HepG2 (cell line): ENCODE measurements at regions not wholly inside any gene's neighbourhood (a gene's known extent, or its start where the extent isn't known, plus 50 kb on each side); places are given as distances from the start of the nearest gene placed in this dataset.

Experiments
- ATAC-seq: fragments of 200-7000 bp; cut with Tn5 transposase; 3 replicates; pipeline ENCODE4 v1.9.1; 2020; ENCODE audit warnings: mild to moderate bottlenecking, moderate library complexity
- BruUV-seq: library from RNA; stranded (reverse); fragments of 400-500 nt; replicated peaks from 2 replicates; lab custom pipeline; 2021; lab: Mats Ljungman, UMichigan
- CTCF ChIA-PET: fragments of 300-600 bp; formaldehyde crosslinking; extraction: SDS; loops from one replicate; lab custom pipeline; 2021; ENCODE audit warnings: low total read pairs, inconsistent platforms, low intra/inter-chr PET ratio; lab: Yijun Ruan, JAX
- POLR2A ChIA-PET: fragments of 350-600 bp; sonication (Branson Sonifier 250); formaldehyde crosslinking; loops from one replicate; lab custom pipeline; 2020; ENCODE audit warnings: antibody characterized with exemption, inconsistent platforms; lab: Yijun Ruan, JAX
- DNase-seq: peaks from one replicate; pipeline ENCODE4 v3.0.0-alpha.2; 2015; ENCODE audit warnings: low spot score
- FAIRE-seq: peaks from 3 replicates; lab custom pipeline; 2011; peaks lifted over from hg19 to GRCh38; lab: Jason Lieb, UNC
- H2AFZ ChIP-seq: one replicate; pipeline ENCODE4 v1.6.1; 2011; ENCODE audit warnings: low read length, inconsistent platforms
- H3K27ac ChIP-seq: fragments of 300-600 bp; 3 replicates; pipeline ENCODE4 v1.8.0; 2011; ENCODE audit warnings: mixed run types, mild to moderate bottlenecking, mixed read lengths, low read length, inconsistent platforms; ENCODE audit not compliant: insufficient read depth; ENCODE audit errors: extremely low read length
- H3K27me3 ChIP-seq, 2 experiments: fragments of 200-600 bp in 1 of 2; 2 replicates in 1 of 2; 3 replicates in 1 of 2; pipeline versions ENCODE4 v1.6.0 to v1.8.0; 2011; ENCODE audit warnings: low read length in 2 of 2, mild to moderate bottlenecking in 2 of 2, moderate library complexity in 2 of 2, inconsistent platforms in 1 of 2; ENCODE audit not compliant: insufficient read depth in 2 of 2, control insufficient read depth in 1 of 2
- H3K36me3 ChIP-seq, 2 experiments: fragments of 200-600 bp in 1 of 2; replicated peaks in 1 of 2; 2 replicates in 1 of 2; 3 replicates in 1 of 2; pipeline versions ENCODE4 v1.5.1 to v1.8.0; 2011; ENCODE audit warnings: low read length in 2 of 2, inconsistent platforms in 1 of 2; ENCODE audit not compliant: insufficient read depth in 2 of 2, control insufficient read depth in 1 of 2
- H3K4me1 ChIP-seq: 2 replicates; pipeline ENCODE4 v1.5.1; 2012; ENCODE audit warnings: low read length, inconsistent platforms; ENCODE audit not compliant: insufficient read depth
- H3K4me2 ChIP-seq: 2 replicates; pipeline ENCODE4 v1.6.0; 2011; ENCODE audit warnings: low read depth, low read length, inconsistent platforms
- H3K4me3 ChIP-seq, 3 experiments: fragments of 200-600 bp in 1 of 3; sonication (generic), shearing (Covaris generic) in 1 of 3; replicated peaks in 1 of 3; 2 replicates each; pipeline ENCODE4 v1.5.1; 2011 to 2016; ENCODE audit warnings: low read length in 3 of 3, inconsistent platforms in 2 of 3, low read depth in 2 of 3, mild to moderate bottlenecking in 2 of 3, control low read depth in 1 of 3, mixed read lengths in 1 of 3; ENCODE audit not compliant: insufficient read depth in 1 of 3
- H3K79me2 ChIP-seq: one replicate; pipeline ENCODE4 v1.6.1; 2011; ENCODE audit warnings: low read length, inconsistent platforms; ENCODE audit not compliant: insufficient read depth
- H3K9ac ChIP-seq: 2 replicates; pipeline ENCODE4 v1.6.0; 2011; ENCODE audit warnings: mild to moderate bottlenecking, low read depth, low read length, inconsistent platforms; ENCODE audit not compliant: insufficient read depth
- H3K9me3 ChIP-seq: 2 replicates; pipeline ENCODE4 v1.5.1; 2012; ENCODE audit warnings: mild to moderate bottlenecking, low read length
- H4K20me1 ChIP-seq: 2 replicates; pipeline ENCODE4 v1.6.0; 2011; ENCODE audit warnings: inconsistent platforms, mild to moderate bottlenecking, low read length, moderate library complexity; ENCODE audit not compliant: insufficient read depth
- FOSL1 ChIP-seq: sonication (generic); formaldehyde crosslinking; IDR thresholded peaks from 2 replicates; pipeline ENCODE4 v1.9.0; 2021; ENCODE audit warnings: missing genetic modification reagents, borderline replicate concordance
- MAFF ChIP-seq: IDR thresholded peaks from 2 replicates; pipeline ENCODE4 v1.6.1; 2011; ENCODE audit warnings: low read depth, low read length, improper control_type of control experiment
- MED8 ChIP-seq: sonication (generic); formaldehyde crosslinking; IDR thresholded peaks from 2 replicates; pipeline ENCODE4 v1.8.1; 2023; ENCODE audit warnings: mild to moderate bottlenecking, missing genetic modification reagents; ENCODE audit not compliant: insufficient replicate concordance
- PITX1 ChIP-seq: sonication (generic); formaldehyde crosslinking; IDR thresholded peaks from 2 replicates; pipeline ENCODE4 v1.5.1; 2020; ENCODE audit warnings: mild to moderate bottlenecking, missing genetic modification reagents
- PRDM15 ChIP-seq: sonication (generic); formaldehyde crosslinking; IDR thresholded peaks from 2 replicates; pipeline ENCODE4 v1.4.0; 2020; ENCODE audit warnings: missing genetic modification reagents
- ZBTB4 ChIP-seq: sonication (generic); formaldehyde crosslinking; IDR thresholded peaks from 2 replicates; pipeline ENCODE4 v1.4.0; 2020; ENCODE audit warnings: missing genetic modification reagents, mild to moderate bottlenecking, borderline replicate concordance
- ZNF331 ChIP-seq: sonication (generic); formaldehyde crosslinking; IDR thresholded peaks from 2 replicates; pipeline ENCODE4 v1.4.0; 2020; ENCODE audit warnings: missing genetic modification reagents
- ZSCAN12 ChIP-seq: sonication (generic); formaldehyde crosslinking; IDR thresholded peaks from 2 replicates; pipeline ENCODE4 v1.9.0; 2021; ENCODE audit warnings: mild to moderate bottlenecking, missing genetic modification reagents
- ZSCAN21 ChIP-seq: sonication (generic); formaldehyde crosslinking; IDR thresholded peaks from 2 replicates; pipeline ENCODE4 v1.8.0; 2022; ENCODE audit warnings: mild to moderate bottlenecking, missing genetic modification reagents, moderate library complexity, borderline replicate concordance
- ZXDC ChIP-seq: sonication (generic); formaldehyde crosslinking; IDR thresholded peaks from 2 replicates; pipeline ENCODE4 v1.5.0; 2020; ENCODE audit warnings: mild to moderate bottlenecking, missing genetic modification reagents
- WGBS: methylation state at CpG from one replicate; pipeline ENCODE4 v1.1.6; 2017; ENCODE audit warnings: low lambda C conversion rate; 5-methylcytosine and 5-hydroxymethylcytosine counted together
- in situ Hi-C: cut with HindIII; loops from 2 replicates; pipeline ENCODE4 v1.10.0; 2017; ENCODE audit warnings: low pct_unique_long_range_greater_than_20kb; ENCODE audit not compliant: extremely low pct_ligation_motif_present
- intact Hi-C: fragments of 100-400 bp; cut with micrococcal nuclease; formaldehyde crosslinking; loops from one replicate; pipeline ENCODE4 v1.10.0; 2022; ENCODE audit not compliant: unreplicated experiment
- TF ChIP-seq, protein P1 (sequence below): sonication (generic); formaldehyde crosslinking; IDR thresholded peaks from 2 replicates; pipeline ENCODE4 v1.4.0; 2020; ENCODE audit warnings: missing genetic modification reagents; ENCODE audit errors: not compliant biosample characterization
- TF ChIP-seq, protein P2 (sequence below): sonication (generic); formaldehyde crosslinking; IDR thresholded peaks from 2 replicates; pipeline ENCODE4 v1.4.0; 2020; ENCODE audit warnings: mild to moderate bottlenecking, missing genetic modification reagents

GRCh38 chr5:114053372-114053771 is 308.5 kb upstream of the KCNN2 start:
- POLR2A ChIA-PET = no interaction called here
- no peak overlapping the region for H2AFZ ChIP-seq
- TF ChIP-seq FOSL1 (CRISPR knock-in tag) (no peak), ZBTB4 (CRISPR knock-in tag) (no peak), ZSCAN21 (CRISPR knock-in tag) (no peak), PITX1 (CRISPR knock-in tag) (no peak), MAFF (no peak), MED8 (CRISPR knock-in tag) (no peak), PRDM15 (CRISPR knock-in tag) (no peak), ZSCAN12 (CRISPR knock-in tag) (no peak), ZNF331 (no peak), ZXDC (CRISPR knock-in tag) (no peak)
- TF ChIP-seq, protein P1, sequence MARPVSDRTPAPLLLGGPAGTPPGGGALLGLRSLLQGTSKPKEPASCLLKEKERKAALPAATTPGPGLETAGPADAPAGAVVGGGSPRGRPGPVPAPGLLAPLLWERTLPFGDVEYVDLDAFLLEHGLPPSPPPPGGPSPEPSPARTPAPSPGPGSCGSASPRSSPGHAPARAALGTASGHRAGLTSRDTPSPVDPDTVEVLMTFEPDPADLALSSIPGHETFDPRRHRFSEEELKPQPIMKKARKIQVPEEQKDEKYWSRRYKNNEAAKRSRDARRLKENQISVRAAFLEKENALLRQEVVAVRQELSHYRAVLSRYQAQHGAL (CRISPR knock-in tag) = no peak
- TF ChIP-seq, protein P2, sequence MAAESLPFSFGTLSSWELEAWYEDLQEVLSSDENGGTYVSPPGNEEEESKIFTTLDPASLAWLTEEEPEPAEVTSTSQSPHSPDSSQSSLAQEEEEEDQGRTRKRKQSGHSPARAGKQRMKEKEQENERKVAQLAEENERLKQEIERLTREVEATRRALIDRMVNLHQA (CRISPR knock-in tag) = no peak

More at GRCh38 chr5:114053372-114053771, 308.5 kb upstream of the KCNN2 start:
- Histone ChIP-seq H3K9ac (no peak overlapping the region), H3K4me2 (no peak overlapping the region), H3K4me1 (peaks cover 9% of the 10 kb centered on the region; the same call in 1 of the 2 replicates), H4K20me1 (no peaks in the 10 kb centered on the region), H3K27me3 (peaks cover 0 to 26% of the 10 kb centered on the region in 2 experiments; a peak in 2 of 5 replicates), H3K27ac (no peak overlapping the region), H3K36me3 (no peaks in the 10 kb centered on the region), H3K9me3 (no peaks in the 10 kb centered on the region), H3K4me3 (no peak overlapping the region), H3K79me2 (no peaks in the 10 kb centered on the region)
- intact Hi-C loops (no loop called here), in situ Hi-C loops (no loop called here)
- WGBS = 56% methylated on average over 4 of the region's 4 CpGs
- ATAC-seq (no peak), FAIRE-seq (no peak), DNase-seq (no peak)
- BruUV-seq = no TSS peak
- CTCF ChIA-PET = no interaction called here
